Epithelial cell of proximal tubule (primary cell): ENCODE measurements at regions not wholly inside any gene's neighbourhood (a gene's known extent, or its start where the extent isn't known, plus 50 kb on each side); places are given as distances from the start of the nearest gene placed in this dataset.

Experiments
- DNase-seq: peaks from one replicate; pipeline ENCODE4 v3.0.0-alpha.2; 2011; ENCODE audit warnings: low read depth
- H3K4me3 ChIP-seq: 2 replicates; pipeline ENCODE4 v1.5.1; 2011; ENCODE audit warnings: low read depth, mild to moderate bottlenecking, low read length
- CTCF ChIP-seq: conservative IDR thresholded peaks from 2 replicates; pipeline ENCODE4 v1.5.1; 2012; ENCODE audit warnings: low read depth, mild to moderate bottlenecking, low read length

DNA sequence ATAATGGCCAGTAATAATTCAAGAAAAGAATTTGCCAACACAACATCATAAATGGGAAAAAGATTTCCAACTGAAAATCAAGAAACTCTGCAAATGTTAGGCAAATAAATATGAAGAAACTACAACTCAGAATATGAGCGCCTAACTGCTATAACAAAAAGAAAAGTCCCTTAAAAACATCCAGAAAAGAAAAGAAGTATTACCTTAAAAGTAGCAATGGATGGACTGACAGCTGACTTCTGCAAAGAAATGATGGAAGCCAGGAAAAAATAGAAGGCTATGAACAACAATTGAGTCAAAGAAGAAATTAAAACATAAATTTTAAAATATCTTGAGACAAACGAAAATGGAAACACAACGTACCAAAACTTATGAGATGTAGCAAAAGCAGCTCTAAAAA is 482.3 kb upstream of the ZNF507 start:
- H3K4me3 ChIP-seq = no peak overlapping the region
- TF ChIP-seq CTCF = no peak
- no peak for DNase-seq

GRCh38 chr19:31874313-31874712 is 471.1 kb upstream of the ZNF507 start:
- no peak for DNase-seq
- no peak overlapping the region for H3K4me3 ChIP-seq
- no peak for TF ChIP-seq CTCF

DNA sequence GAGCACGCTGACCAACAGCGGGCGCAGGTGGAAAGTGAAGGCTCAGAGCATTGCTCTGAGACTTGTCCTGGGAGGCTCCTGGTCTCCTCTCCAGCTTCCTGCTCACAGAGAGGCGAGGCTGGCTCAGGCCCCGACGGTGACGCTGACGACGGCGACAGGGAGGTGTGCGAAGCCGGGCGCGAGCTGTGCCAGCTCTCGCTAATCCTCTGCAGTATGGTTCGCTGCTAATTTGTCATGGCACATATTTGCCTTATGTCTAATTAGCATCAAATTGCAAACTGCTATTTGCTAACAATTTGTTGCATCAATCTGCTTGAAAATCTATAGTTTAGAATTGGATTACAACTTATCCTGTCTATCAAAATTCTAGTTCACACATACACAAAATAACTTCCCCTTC is 469.8 kb upstream of the ZNF507 start:
- no peak for TF ChIP-seq CTCF
- H3K4me3 ChIP-seq = no peak overlapping the region
- no peak for DNase-seq

DNA sequence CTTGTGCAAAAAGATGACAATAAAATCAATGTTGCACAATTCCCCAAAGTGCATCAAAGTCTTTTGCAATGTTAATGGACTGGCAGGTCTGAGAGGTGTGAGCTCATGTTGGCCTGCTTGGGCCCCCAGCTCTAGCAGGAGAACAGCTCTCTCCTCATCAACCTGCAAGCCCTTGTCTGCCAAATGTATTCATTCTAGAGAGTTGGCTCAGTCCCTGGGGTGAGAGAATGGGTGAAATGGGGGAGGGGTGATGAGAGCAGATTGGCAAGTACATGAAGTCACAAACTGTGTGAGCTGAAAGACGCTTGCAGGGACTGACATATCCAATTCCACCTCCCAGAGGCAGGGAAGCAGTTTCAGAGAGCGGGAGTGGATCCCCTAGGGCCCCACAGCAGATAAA is 465.1 kb upstream of the ZNF507 start:
- DNase-seq = no peak
- no peak overlapping the region for H3K4me3 ChIP-seq
- no peak for TF ChIP-seq CTCF

GRCh38 chr19:31881988-31882387 is 463.4 kb upstream of the ZNF507 start:
- TF ChIP-seq CTCF = no peak
- H3K4me3 ChIP-seq = no peak overlapping the region
- no peak for DNase-seq

DNA sequence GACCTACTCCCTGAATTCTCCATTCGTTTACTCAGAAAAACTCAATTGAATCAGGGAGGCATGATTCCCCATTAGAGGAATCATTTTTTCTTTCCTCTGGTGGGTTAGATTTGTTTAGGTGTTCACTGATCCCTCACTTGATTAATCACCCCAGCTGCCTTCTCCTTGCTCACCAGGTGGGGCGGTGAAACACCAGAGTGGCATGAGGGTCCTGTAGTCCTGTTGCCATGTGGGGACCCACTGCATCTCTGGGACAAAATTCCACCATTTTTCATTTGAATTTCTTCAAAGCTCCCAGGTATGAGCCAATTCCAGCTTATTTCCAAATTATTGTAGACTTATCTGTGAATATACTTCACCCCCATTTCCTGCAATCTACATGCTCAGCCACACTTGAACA is 462.7 kb upstream of the ZNF507 start:
- no peak for TF ChIP-seq CTCF
- no peak overlapping the region for H3K4me3 ChIP-seq
- DNase-seq = no peak

DNA sequence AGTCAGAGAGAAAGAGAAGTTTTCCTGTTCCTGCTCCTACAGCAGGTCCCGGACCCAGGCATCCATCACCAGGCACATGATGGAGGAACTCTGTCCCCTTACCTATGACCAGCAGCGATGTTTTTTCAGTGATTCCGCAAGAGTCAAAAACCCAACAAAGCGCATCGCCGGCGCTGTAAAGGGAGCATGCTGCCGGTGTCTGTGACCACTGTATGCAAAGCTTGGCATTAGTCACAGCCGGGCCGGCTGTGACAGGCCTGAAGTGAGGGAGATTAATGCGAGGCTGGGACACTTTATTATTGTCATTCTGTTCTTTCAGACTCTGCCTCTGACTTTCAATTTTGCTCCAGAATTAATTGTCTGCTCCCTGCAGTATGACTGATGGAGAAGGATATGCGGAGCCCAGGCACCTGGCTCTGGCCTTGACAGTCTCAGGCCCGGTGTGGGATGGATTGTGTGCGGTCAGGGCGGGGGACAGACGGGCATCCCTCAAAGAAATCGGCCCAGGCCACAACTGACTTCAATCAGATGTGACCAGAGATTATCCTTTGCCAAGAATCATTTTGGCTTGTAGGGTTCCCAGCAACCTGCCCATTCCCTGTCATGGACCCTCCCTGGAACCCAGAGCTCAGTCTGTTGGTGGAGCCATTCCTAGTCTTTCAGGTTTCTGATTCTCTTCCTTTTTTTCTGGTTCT is 462.0 kb upstream of the ZNF507 start:
- TF ChIP-seq CTCF = no peak
- no peak for DNase-seq
- no peak overlapping the region for H3K4me3 ChIP-seq
